ENCODE measurements at regions not wholly inside any gene's neighbourhood (a gene's known extent, or its start where the extent isn't known, plus 50 kb on each side); places are given as distances from the start of the nearest gene placed in this dataset.
"Not testable (repeated sequence)": the region's sequence is repeated elsewhere in the genome, so short reads cannot be mapped to it uniquely, and the experiment has no call there.

- Mint-ChIP-seq H3K4me1 (no peaks in the 10 kb centered on the region), H3K4me3 (no peak overlapping the region), H3K36me3 (ENCODE audit: low read depth) (no peaks in the 10 kb centered on the region), H3K27ac (no peak overlapping the region), H3K9me3 (peaks cover 8% of the 10 kb centered on the region), H3K27me3 (ENCODE audit: insufficient read depth) (peaks cover 30% of the 10 kb centered on the region)
- Histone ChIP-seq H3K4me3 (ENCODE audit: low read length) (no peak overlapping the region), H3K27me3 (ENCODE audit: control insufficient read depth, insufficient read depth, low read length, poor library complexity, severe bottlenecking) (no peaks in the 10 kb centered on the region), H3K36me3 (ENCODE audit: control insufficient read depth, insufficient read depth, low read length) (no peaks in the 10 kb centered on the region), H3K9me3 (ENCODE audit: control insufficient read depth, low read length) (peaks cover 5% of the 10 kb centered on the region), H3K4me1 (ENCODE audit: control insufficient read depth, insufficient read depth, low read length) (no peaks in the 10 kb centered on the region), H3K27ac (ENCODE audit: low read depth, low read length) (no peak overlapping the region), H3K9ac (ENCODE audit: extremely low read depth, low read length, poor library complexity, severe bottlenecking) (no peak overlapping the region)
- no peak for DNase-seq
- TF ChIP-seq CTCF (conservative IDR thresholded peaks at IDR 0.05): no peak
These were observed 95.2 kb upstream of the PHF24 start for GRCh38 chr9:34862836-34863235.

- no peak for TF ChIP-seq CTCF (conservative IDR thresholded peaks at IDR 0.05)
- no peak for DNase-seq
- Histone ChIP-seq H3K36me3 (ENCODE audit: control insufficient read depth, insufficient read depth, low read length) (no peaks in the 10 kb centered on the region), H3K9me3 (ENCODE audit: control insufficient read depth, low read length) (peaks cover 5% of the 10 kb centered on the region), H3K27ac (ENCODE audit: low read depth, low read length) (no peak overlapping the region), H3K4me1 (ENCODE audit: control insufficient read depth, insufficient read depth, low read length) (no peaks in the 10 kb centered on the region), H3K9ac (ENCODE audit: extremely low read depth, low read length, poor library complexity, severe bottlenecking) (no peak overlapping the region), H3K27me3 (ENCODE audit: control insufficient read depth, insufficient read depth, low read length, poor library complexity, severe bottlenecking) (no peaks in the 10 kb centered on the region), H3K4me3 (ENCODE audit: low read length) (no peak overlapping the region)
- H3K4me1 Mint-ChIP-seq: no peaks in the 10 kb centered on the region
- no peak overlapping the region for H3K4me3 Mint-ChIP-seq
- peaks cover 8% of the 10 kb centered on the region for H3K9me3 Mint-ChIP-seq
- no peak overlapping the region for H3K27ac Mint-ChIP-seq
- H3K36me3 Mint-ChIP-seq (ENCODE audit: low read depth): no peaks in the 10 kb centered on the region
- H3K27me3 Mint-ChIP-seq (ENCODE audit: insufficient read depth): peaks cover 26% of the 10 kb centered on the region
- 60 to 65% methylated on average over 2 to 4 of the region's 4 CpGs for WGBS, 2 experiments (ENCODE audit: insufficient coverage in 1 of 2, insufficient read length in 1 of 2)
These were observed 96.0 kb upstream of the PHF24 start for GRCh38 chr9:34862043-34862442.

- not testable (repeated sequence) for H3K27ac ChIP-seq (ENCODE audit: low read depth, low read length); H3K4me3 Mint-ChIP-seq; H3K36me3 Mint-ChIP-seq (ENCODE audit: low read depth); DNase-seq; H3K4me1 Mint-ChIP-seq; H3K36me3 ChIP-seq (ENCODE audit: control insufficient read depth, insufficient read depth, low read length); H3K4me3 ChIP-seq (ENCODE audit: low read length); H3K27me3 Mint-ChIP-seq (ENCODE audit: insufficient read depth); H3K9ac ChIP-seq (ENCODE audit: extremely low read depth, low read length, poor library complexity, severe bottlenecking); H3K27me3 ChIP-seq (ENCODE audit: control insufficient read depth, insufficient read depth, low read length, poor library complexity, severe bottlenecking); H3K4me1 ChIP-seq (ENCODE audit: control insufficient read depth, insufficient read depth, low read length); H3K27ac Mint-ChIP-seq
- H3K9me3 Mint-ChIP-seq: peaks cover 27% of the 10 kb centered on the region
- H3K9me3 ChIP-seq (ENCODE audit: control insufficient read depth, low read length): peaks cover 15% of the 10 kb centered on the region
These were observed 103.1 kb upstream of the PHF24 start for GRCh38 chr9:34855016-34855415.

- H3K27me3 ChIP-seq (ENCODE audit: control insufficient read depth, insufficient read depth, low read length, poor library complexity, severe bottlenecking): peaks cover 18% of the 10 kb centered on the region
- TF ChIP-seq CTCF (conservative IDR thresholded peaks at IDR 0.05): no peak
- H3K36me3 Mint-ChIP-seq (ENCODE audit: low read depth): no peaks in the 10 kb centered on the region
- WGBS, 2 experiments (ENCODE audit: insufficient coverage in 1 of 2, insufficient read length in 1 of 2): 91 to 100% methylated on average over 1 of the region's 1 CpG
- H3K9me3 Mint-ChIP-seq: no peaks in the 10 kb centered on the region
- H3K9me3 ChIP-seq (ENCODE audit: control insufficient read depth, low read length): no peaks in the 10 kb centered on the region
- no peak overlapping the region for H3K27ac ChIP-seq (ENCODE audit: low read depth, low read length)
- H3K36me3 ChIP-seq (ENCODE audit: control insufficient read depth, insufficient read depth, low read length): no peaks in the 10 kb centered on the region
- H3K4me3 ChIP-seq (ENCODE audit: low read length): no peak overlapping the region
- no peak overlapping the region for H3K27ac Mint-ChIP-seq
- H3K9ac ChIP-seq (ENCODE audit: extremely low read depth, low read length, poor library complexity, severe bottlenecking): no peak overlapping the region
- DNase-seq: no peak
- H3K27me3 Mint-ChIP-seq (ENCODE audit: insufficient read depth): peaks cover 25% of the 10 kb centered on the region
- no peaks in the 10 kb centered on the region for H3K4me1 Mint-ChIP-seq
- no peaks in the 10 kb centered on the region for H3K4me1 ChIP-seq (ENCODE audit: control insufficient read depth, insufficient read depth, low read length)
- H3K4me3 Mint-ChIP-seq: no peak overlapping the region
These were observed 120.1 kb upstream of the CCL21 start for GRCh38 chr9:34830068-34830467.
